Body of pancreas (tissue), 4 donors: ENCODE measurements at regions not wholly inside any gene's neighbourhood (a gene's known extent, or its start where the extent isn't known, plus 50 kb on each side); places are given as distances from the start of the nearest gene placed in this dataset.
"Not testable (repeated sequence)": the region's sequence is repeated elsewhere in the genome, so short reads cannot be mapped to it uniquely, and the experiment has no call there.

Experiments
- POLR2A ChIP-seq, 3 donors: fragments of 450-650 bp; IDR thresholded peaks; one replicate each; pipeline ENCODE4 v1.6.1; 2016; ENCODE audit warnings: antibody characterized with exemption in 3 of 3, mild to moderate bottlenecking in 2 of 3
- TF ChIP-seq, protein P1 (sequence below), 7 experiments: fragments of 450-650 bp in 4 of 7; fragments of 200-600 bp in 3 of 7; sonication (generic) in 3 of 7; IDR thresholded peaks; one replicate each; pipeline ENCODE4 v1.5.1; 2016 to 2019; ENCODE audit warnings: antibody characterized with exemption in 7 of 7

DNA sequence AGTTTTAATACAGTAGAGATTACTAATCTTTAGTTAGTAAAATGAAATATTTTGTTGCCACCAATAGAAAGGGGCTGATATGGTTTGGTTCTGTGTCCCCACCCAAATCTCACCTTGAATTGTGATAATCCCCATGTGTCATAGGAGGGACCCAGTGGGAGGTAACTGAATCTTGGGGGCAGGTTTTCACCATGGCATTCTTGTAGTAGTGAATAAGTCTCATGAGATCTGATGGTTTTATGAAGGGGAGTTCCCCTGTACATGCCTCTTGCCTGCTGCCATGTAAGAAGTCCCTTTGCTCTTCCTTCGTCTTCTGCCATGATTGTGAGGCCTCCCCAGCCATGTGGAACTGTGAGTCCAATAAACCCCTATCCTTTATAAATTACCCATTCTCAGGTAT lies 285.9 kb downstream of the BCL2L11 start:
- TF ChIP-seq POLR2A (IDR thresholded peaks at IDR 0.05), result not testable (repeated sequence)
- TF ChIP-seq, protein P1, sequence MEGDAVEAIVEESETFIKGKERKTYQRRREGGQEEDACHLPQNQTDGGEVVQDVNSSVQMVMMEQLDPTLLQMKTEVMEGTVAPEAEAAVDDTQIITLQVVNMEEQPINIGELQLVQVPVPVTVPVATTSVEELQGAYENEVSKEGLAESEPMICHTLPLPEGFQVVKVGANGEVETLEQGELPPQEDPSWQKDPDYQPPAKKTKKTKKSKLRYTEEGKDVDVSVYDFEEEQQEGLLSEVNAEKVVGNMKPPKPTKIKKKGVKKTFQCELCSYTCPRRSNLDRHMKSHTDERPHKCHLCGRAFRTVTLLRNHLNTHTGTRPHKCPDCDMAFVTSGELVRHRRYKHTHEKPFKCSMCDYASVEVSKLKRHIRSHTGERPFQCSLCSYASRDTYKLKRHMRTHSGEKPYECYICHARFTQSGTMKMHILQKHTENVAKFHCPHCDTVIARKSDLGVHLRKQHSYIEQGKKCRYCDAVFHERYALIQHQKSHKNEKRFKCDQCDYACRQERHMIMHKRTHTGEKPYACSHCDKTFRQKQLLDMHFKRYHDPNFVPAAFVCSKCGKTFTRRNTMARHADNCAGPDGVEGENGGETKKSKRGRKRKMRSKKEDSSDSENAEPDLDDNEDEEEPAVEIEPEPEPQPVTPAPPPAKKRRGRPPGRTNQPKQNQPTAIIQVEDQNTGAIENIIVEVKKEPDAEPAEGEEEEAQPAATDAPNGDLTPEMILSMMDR (IDR thresholded peaks at IDR 0.05), result not testable (repeated sequence)
